ENCODE measurements at regions not wholly inside any gene's neighbourhood (a gene's known extent, or its start where the extent isn't known, plus 50 kb on each side); places are given as distances from the start of the nearest gene placed in this dataset.

DNA sequence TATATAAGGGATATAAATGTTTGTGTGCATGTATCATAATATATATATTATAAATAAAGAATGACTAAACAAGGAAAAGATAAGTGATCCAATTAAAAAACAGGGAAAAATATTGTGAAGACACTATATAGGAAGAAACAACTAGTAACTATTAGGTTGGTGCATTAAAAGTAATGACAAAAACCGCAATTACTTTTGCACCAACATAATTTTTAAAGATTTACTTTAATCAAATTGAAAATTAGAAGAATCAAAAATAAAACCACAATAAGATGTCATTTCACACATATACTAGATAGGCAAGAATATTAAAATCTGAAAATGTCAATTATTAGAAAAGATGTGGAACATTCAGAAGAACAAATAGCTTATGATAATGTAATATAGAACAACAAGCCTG is 595.9 kb downstream of the KCNJ3 start:
- TF ChIP-seq POLR2A (IDR thresholded peaks at IDR 0.05) (no peak), POLR2AphosphoS5 (IDR thresholded peaks at IDR 0.05) (no peak)
- TF ChIP-seq, protein P1, sequence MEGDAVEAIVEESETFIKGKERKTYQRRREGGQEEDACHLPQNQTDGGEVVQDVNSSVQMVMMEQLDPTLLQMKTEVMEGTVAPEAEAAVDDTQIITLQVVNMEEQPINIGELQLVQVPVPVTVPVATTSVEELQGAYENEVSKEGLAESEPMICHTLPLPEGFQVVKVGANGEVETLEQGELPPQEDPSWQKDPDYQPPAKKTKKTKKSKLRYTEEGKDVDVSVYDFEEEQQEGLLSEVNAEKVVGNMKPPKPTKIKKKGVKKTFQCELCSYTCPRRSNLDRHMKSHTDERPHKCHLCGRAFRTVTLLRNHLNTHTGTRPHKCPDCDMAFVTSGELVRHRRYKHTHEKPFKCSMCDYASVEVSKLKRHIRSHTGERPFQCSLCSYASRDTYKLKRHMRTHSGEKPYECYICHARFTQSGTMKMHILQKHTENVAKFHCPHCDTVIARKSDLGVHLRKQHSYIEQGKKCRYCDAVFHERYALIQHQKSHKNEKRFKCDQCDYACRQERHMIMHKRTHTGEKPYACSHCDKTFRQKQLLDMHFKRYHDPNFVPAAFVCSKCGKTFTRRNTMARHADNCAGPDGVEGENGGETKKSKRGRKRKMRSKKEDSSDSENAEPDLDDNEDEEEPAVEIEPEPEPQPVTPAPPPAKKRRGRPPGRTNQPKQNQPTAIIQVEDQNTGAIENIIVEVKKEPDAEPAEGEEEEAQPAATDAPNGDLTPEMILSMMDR (IDR thresholded peaks at IDR 0.05) = no peak
